Endothelial cell of umbilical vein (primary cell): ENCODE measurements at regions not wholly inside any gene's neighbourhood (a gene's known extent, or its start where the extent isn't known, plus 50 kb on each side); places are given as distances from the start of the nearest gene placed in this dataset.

Source experiments
- BruUV-seq: library from RNA; stranded (reverse); fragments of 400-500 nt; replicated peaks from 2 replicates; lab custom pipeline; 2021; lab: Mats Ljungman, UMichigan
- CTCF ChIA-PET: fragments of 300-600, 350-600 bp; sonication (Branson Sonifier 250); formaldehyde crosslinking; loops from one replicate; lab custom pipeline; 2021; ENCODE audit warnings: antibody characterized with exemption, inconsistent platforms; lab: Charles Lee
- POLR2A ChIA-PET: fragments of 300-600, 350-600 bp; sonication (Branson Sonifier 250); formaldehyde crosslinking; loops from one replicate; lab custom pipeline; 2021; ENCODE audit warnings: antibody characterized with exemption, inconsistent platforms; lab: Charles Lee
- DNase-seq: peaks from one replicate; pipeline ENCODE4 v3.0.0-alpha.2; 2011; ENCODE audit warnings: low read depth, low spot score
- FAIRE-seq: peaks from 2 replicates; lab custom pipeline; 2011; peaks lifted over from hg19 to GRCh38; lab: Jason Lieb, UNC
- H2AFZ ChIP-seq: 2 replicates; pipeline ENCODE4 v1.6.0; 2012; ENCODE audit warnings: low read depth, low read length, control low read depth, inconsistent platforms
- H3K27ac ChIP-seq: 2 replicates; pipeline ENCODE4 v1.5.1; 2011; ENCODE audit warnings: low read depth, mild to moderate bottlenecking, control low read depth, low read length, moderate library complexity; ENCODE audit not compliant: insufficient read depth
- H3K27me3 ChIP-seq, 2 experiments: 2 replicates each; pipeline versions ENCODE4 v1.6.0 to v1.6.1; 2011; ENCODE audit warnings: low read length in 2 of 2, mixed read lengths in 1 of 2; ENCODE audit not compliant: control insufficient read depth in 2 of 2, insufficient read depth in 2 of 2
- H3K36me3 ChIP-seq, 2 experiments: 2 replicates in 1 of 2; 3 replicates in 1 of 2; pipeline ENCODE4 v1.5.1; 2011; ENCODE audit warnings: low read length in 2 of 2, mild to moderate bottlenecking in 1 of 2, moderate library complexity in 1 of 2; ENCODE audit not compliant: control insufficient read depth in 2 of 2, insufficient read depth in 2 of 2; ENCODE audit errors: extremely low read depth in 1 of 2
- H3K4me1 ChIP-seq: 3 replicates; pipeline ENCODE4 v1.5.1; 2011; ENCODE audit warnings: mild to moderate bottlenecking, low read length; ENCODE audit not compliant: control insufficient read depth, insufficient read depth; ENCODE audit errors: extremely low read depth
- H3K4me2 ChIP-seq: 2 replicates; pipeline ENCODE4 v1.6.1; 2011; ENCODE audit warnings: low read length, control low read depth, mixed read lengths; ENCODE audit not compliant: insufficient read depth
- H3K4me3 ChIP-seq, 3 experiments: fragments of 200-600 bp in 1 of 3; sonication (generic), shearing (Covaris generic) in 1 of 3; replicated peaks in 1 of 3; 2 replicates each; pipeline ENCODE4 v1.5.1; 2011 to 2016; ENCODE audit warnings: control low read depth in 3 of 3, low read length in 3 of 3, mild to moderate bottlenecking in 2 of 3, inconsistent platforms in 1 of 3, low read depth in 1 of 3, moderate library complexity in 1 of 3; ENCODE audit not compliant: insufficient read depth in 1 of 3
- H3K79me2 ChIP-seq: 2 replicates; pipeline ENCODE4 v1.6.0; 2012; ENCODE audit warnings: low read length, inconsistent platforms; ENCODE audit not compliant: control insufficient read depth, insufficient read depth
- H3K9ac ChIP-seq: replicated peaks from 2 replicates; pipeline ENCODE3; 2011; ENCODE audit warnings: low read length, control low read depth; ENCODE audit not compliant: insufficient read depth; ENCODE audit errors: extremely low read depth
- H3K9me1 ChIP-seq: replicated peaks from 3 replicates; pipeline ENCODE4 v1.6.0; 2011; ENCODE audit warnings: mild to moderate bottlenecking, low read length; ENCODE audit not compliant: control insufficient read depth, insufficient read depth; ENCODE audit errors: extremely low read depth
- H3K9me3 ChIP-seq: replicated peaks from 2 replicates; pipeline ENCODE4 v1.5.1; 2012; ENCODE audit warnings: low read length, inconsistent platforms; ENCODE audit not compliant: control insufficient read depth, insufficient read depth
- H4K20me1 ChIP-seq: replicated peaks from 2 replicates; pipeline ENCODE3; 2011; ENCODE audit warnings: mild to moderate bottlenecking, low read length; ENCODE audit not compliant: control insufficient read depth, insufficient read depth; ENCODE audit errors: extremely low read depth
- JUN ChIP-seq: IDR thresholded peaks from 2 replicates; pipeline ENCODE4 v1.6.1; 2011; ENCODE audit warnings: borderline replicate concordance, low read depth; ENCODE audit not compliant: insufficient read length, insufficient read depth
- MAX ChIP-seq: IDR thresholded peaks from 2 replicates; pipeline ENCODE4 v1.6.1; 2011; ENCODE audit not compliant: insufficient read depth, insufficient read length
- POLR2A ChIP-seq: IDR thresholded peaks from 2 replicates; pipeline ENCODE4 v1.6.1; 2012; ENCODE audit warnings: low read depth, mild to moderate bottlenecking, control low read depth, low read length
- POLR2AphosphoS5 ChIP-seq: IDR thresholded peaks from 2 replicates; pipeline ENCODE4 v1.6.1; 2012; ENCODE audit warnings: low read depth, mild to moderate bottlenecking, control low read depth, low read length, moderate library complexity; ENCODE audit not compliant: insufficient read depth
- dilution Hi-C: fragments of 300-500 bp; cut with MboI; formaldehyde crosslinking; loops from one replicate; pipeline ENCODE4 v1.15.0; 2019; ENCODE audit warnings: low sequenced_read_pairs; ENCODE audit not compliant: extremely low pct_ligation_motif_present
- intact Hi-C: fragments of 100-400 bp; cut with micrococcal nuclease; formaldehyde crosslinking; loops from one replicate; pipeline ENCODE4 v1.10.0; 2022

DNA sequence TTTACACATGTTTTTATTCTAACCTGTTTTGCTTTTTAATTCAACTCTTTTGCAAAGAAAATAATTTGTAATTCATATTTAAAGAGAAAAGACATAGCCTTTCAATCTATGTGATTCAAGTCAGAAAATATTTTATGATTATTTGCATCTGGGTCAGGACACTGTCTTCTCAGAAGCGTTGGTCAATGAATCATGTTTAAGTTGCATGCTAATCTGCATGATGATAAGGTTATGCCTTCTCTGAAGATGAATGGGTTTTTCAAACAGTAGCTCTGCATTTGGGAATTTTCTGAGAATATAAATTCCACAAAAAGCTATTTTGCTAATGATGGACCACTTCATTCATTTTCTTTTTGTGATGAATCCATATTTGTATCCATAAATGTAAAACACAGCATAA lies 282.5 kb downstream of the TMA16 start:
- no peak for DNase-seq
- intact Hi-C loops, result no loop called here
- TF ChIP-seq POLR2AphosphoS5 (no peak), MAX (no peak), JUN (no peak)

GRCh38 chr4:163781726-163782125 lies 287.2 kb downstream of the TMA16 start:
- Histone ChIP-seq H3K4me3 (no peak overlapping the region), H3K36me3 (no peaks in the 10 kb centered on the region), H4K20me1 (no peaks in the 10 kb centered on the region), H3K27ac (no peak overlapping the region), H3K9ac (no peak overlapping the region), H3K9me1 (no peaks in the 10 kb centered on the region), H3K4me1 (no peaks in the 10 kb centered on the region), H2AFZ (no peak overlapping the region), H3K79me2 (no peaks in the 10 kb centered on the region), H3K27me3 (no peaks in the 10 kb centered on the region), H3K4me2 (no peak overlapping the region), H3K9me3 (no peaks in the 10 kb centered on the region)
- FAIRE-seq (no peak), DNase-seq (no peak)
- dilution Hi-C loops, result no loop called here
- intact Hi-C loops, result no loop called here
- ChIA-PET POLR2A (no interaction called here), CTCF (no interaction called here)
- TF ChIP-seq POLR2A (no peak), JUN (no peak), POLR2AphosphoS5 (no peak)
- BruUV-seq, result no TSS peak

More for the DNA sequence above, 282.5 kb downstream of the TMA16 start:
- H3K9me3 ChIP-seq, result no peaks in the 10 kb centered on the region
- H3K4me1 ChIP-seq, result no peaks in the 10 kb centered on the region
- H3K79me2 ChIP-seq, result no peaks in the 10 kb centered on the region
- FAIRE-seq, result no peak
- H3K36me3 ChIP-seq, result no peaks in the 10 kb centered on the region
- dilution Hi-C loops, result no loop called here
- no peak overlapping the region for H3K9ac ChIP-seq
- no peaks in the 10 kb centered on the region for H3K9me1 ChIP-seq
- CTCF ChIA-PET, result no interaction called here
- H4K20me1 ChIP-seq, result no peaks in the 10 kb centered on the region
- POLR2A ChIA-PET, result no interaction called here
- H2AFZ ChIP-seq, result no peak overlapping the region
- H3K4me3 ChIP-seq, result no peak overlapping the region
- no peak overlapping the region for H3K27ac ChIP-seq
- BruUV-seq, result no TSS peak
- no peaks in the 10 kb centered on the region for H3K27me3 ChIP-seq
- H3K4me2 ChIP-seq, result no peak overlapping the region
